NCI-H446 (cell line): ENCODE measurements at regions not wholly inside any gene's neighbourhood (a gene's known extent, or its start where the extent isn't known, plus 50 kb on each side); places are given as distances from the start of the nearest gene placed in this dataset.
A peak's percentile ranks its signal among the peaks of the same experiment; 100 is the strongest.

Source experiments
- DNase-seq, 2 experiments: peaks; one replicate each; lab custom pipeline; 2025; lab: John Stamatoyannopoulos, UW

- DNase-seq: peak in 1 of 2 experiments; percentile 44
Observed at GRCh38 chr11:115965767-115966504, 461.7 kb upstream of the CADM1 start.

GRCh38 chr11:115964091-115964490, 459.9 kb upstream of the CADM1 start:
- no peak for DNase-seq

- DNase-seq: peak; percentile 12 to 71
Observed at GRCh38 chr11:115963156-115963555, 458.9 kb upstream of the CADM1 start.

GRCh38 chr11:115961159-115962003, 457.2 kb upstream of the CADM1 start:
- peak; percentile 19 to 45 for DNase-seq

GRCh38 chr11:115959081-115959486, 454.9 kb upstream of the CADM1 start:
- DNase-seq: peak; percentile 13 to 64

- DNase-seq: no peak
Observed at GRCh38 chr11:115958089-115959000, 454.1 kb upstream of the CADM1 start.

- no peak for DNase-seq
Observed at GRCh38 chr11:115955803-115956202, 451.6 kb upstream of the CADM1 start.

GRCh38 chr11:115950660-115951059, 446.4 kb upstream of the CADM1 start:
- no peak for DNase-seq

- no peak for DNase-seq
Observed at GRCh38 chr11:115944596-115944995, 440.4 kb upstream of the CADM1 start.

GRCh38 chr11:115942011-115942410, 437.8 kb upstream of the CADM1 start:
- no peak for DNase-seq

- no peak for DNase-seq
Observed at GRCh38 chr11:115941481-115941993, 437.3 kb upstream of the CADM1 start.

- no peak for DNase-seq
Observed at GRCh38 chr11:115941044-115941443, 436.8 kb upstream of the CADM1 start.

GRCh38 chr11:115939731-115940421, 435.7 kb upstream of the CADM1 start:
- DNase-seq: no peak

GRCh38 chr11:115939104-115939730, 435.0 kb upstream of the CADM1 start:
- no peak for DNase-seq

GRCh38 chr11:115933564-115933963, 429.3 kb upstream of the CADM1 start:
- DNase-seq: no peak

- DNase-seq: no peak
Observed at GRCh38 chr11:115931548-115932083, 427.4 kb upstream of the CADM1 start.

- DNase-seq: no peak
Observed at GRCh38 chr11:115930886-115931547, 426.8 kb upstream of the CADM1 start.

GRCh38 chr11:115930291-115930690, 426.1 kb upstream of the CADM1 start:
- peak in 1 of 2 experiments; percentile 5 for DNase-seq

GRCh38 chr11:115929618-115930129, 425.5 kb upstream of the CADM1 start:
- no peak for DNase-seq

- DNase-seq: no peak
Observed at GRCh38 chr11:115928811-115929210, 424.6 kb upstream of the CADM1 start.
